WERI-Rb-1 (cell line): ENCODE measurements at regions not wholly inside any gene's neighbourhood (a gene's known extent, or its start where the extent isn't known, plus 50 kb on each side); places are given as distances from the start of the nearest gene placed in this dataset.

Experiments used
- DNase-seq: peaks from one replicate; pipeline ENCODE4 v3.0.0-alpha.2; 2020
- H3K27ac ChIP-seq: fragments of 250-450 bp; sonication (Bioruptor Pico); 2 replicates; pipeline ENCODE4 v1.5.1; 2020; ENCODE audit warnings: mild to moderate bottlenecking, moderate library complexity
- H3K27me3 ChIP-seq: fragments of 250-450 bp; sonication (Bioruptor Pico); 2 replicates; pipeline ENCODE4 v1.5.1; 2021; ENCODE audit warnings: mild to moderate bottlenecking, low read depth, moderate library complexity; ENCODE audit not compliant: insufficient read depth, severe bottlenecking
- H3K36me3 ChIP-seq: fragments of 250-450 bp; sonication (Bioruptor Pico); 2 replicates; pipeline ENCODE4 v1.5.1; 2020; ENCODE audit warnings: mild to moderate bottlenecking, moderate library complexity
- H3K4me3 ChIP-seq: 2 replicates; pipeline ENCODE4 v1.5.1; 2011; ENCODE audit warnings: low read depth, mild to moderate bottlenecking, control low read depth, low read length
- H3K9me3 ChIP-seq: fragments of 250-450 bp; sonication (Bioruptor Pico); 2 replicates; pipeline ENCODE4 v1.5.1; 2021; ENCODE audit warnings: mild to moderate bottlenecking, moderate library complexity; ENCODE audit not compliant: severe bottlenecking
- TF ChIP-seq, protein P1 (sequence below): IDR thresholded peaks from 2 replicates; pipeline ENCODE4 v1.5.1; 2011; ENCODE audit warnings: low read depth, mild to moderate bottlenecking, control low read depth, inconsistent platforms, low read length

DNA sequence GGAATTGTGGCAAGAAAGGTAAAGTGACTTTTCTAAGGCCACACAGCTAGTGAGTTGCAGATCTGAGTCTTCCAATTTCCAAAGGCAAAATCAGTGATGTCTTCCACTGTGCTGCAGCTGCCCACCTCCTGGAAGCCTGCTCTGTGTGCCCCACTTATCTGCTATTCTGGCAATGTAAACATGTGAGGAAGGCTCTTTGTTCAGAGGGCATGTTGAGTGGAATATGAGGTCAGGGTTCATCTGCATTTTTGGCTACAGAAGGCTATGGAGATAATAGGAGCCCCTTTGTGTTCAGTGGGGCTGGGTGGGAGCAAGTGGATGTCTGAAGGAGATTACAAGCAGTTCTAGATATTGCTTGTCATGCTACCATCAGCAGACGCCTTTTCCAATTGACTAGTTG lies 396.2 kb downstream of the BUD13 start:
- no peak for DNase-seq
- TF ChIP-seq, protein P1, sequence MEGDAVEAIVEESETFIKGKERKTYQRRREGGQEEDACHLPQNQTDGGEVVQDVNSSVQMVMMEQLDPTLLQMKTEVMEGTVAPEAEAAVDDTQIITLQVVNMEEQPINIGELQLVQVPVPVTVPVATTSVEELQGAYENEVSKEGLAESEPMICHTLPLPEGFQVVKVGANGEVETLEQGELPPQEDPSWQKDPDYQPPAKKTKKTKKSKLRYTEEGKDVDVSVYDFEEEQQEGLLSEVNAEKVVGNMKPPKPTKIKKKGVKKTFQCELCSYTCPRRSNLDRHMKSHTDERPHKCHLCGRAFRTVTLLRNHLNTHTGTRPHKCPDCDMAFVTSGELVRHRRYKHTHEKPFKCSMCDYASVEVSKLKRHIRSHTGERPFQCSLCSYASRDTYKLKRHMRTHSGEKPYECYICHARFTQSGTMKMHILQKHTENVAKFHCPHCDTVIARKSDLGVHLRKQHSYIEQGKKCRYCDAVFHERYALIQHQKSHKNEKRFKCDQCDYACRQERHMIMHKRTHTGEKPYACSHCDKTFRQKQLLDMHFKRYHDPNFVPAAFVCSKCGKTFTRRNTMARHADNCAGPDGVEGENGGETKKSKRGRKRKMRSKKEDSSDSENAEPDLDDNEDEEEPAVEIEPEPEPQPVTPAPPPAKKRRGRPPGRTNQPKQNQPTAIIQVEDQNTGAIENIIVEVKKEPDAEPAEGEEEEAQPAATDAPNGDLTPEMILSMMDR = no peak
- Histone ChIP-seq H3K4me3 (no peak overlapping the region), H3K9me3 (no peaks in the 10 kb centered on the region), H3K27me3 (no peaks in the 10 kb centered on the region), H3K36me3 (no peaks in the 10 kb centered on the region), H3K27ac (no peak overlapping the region)

DNA sequence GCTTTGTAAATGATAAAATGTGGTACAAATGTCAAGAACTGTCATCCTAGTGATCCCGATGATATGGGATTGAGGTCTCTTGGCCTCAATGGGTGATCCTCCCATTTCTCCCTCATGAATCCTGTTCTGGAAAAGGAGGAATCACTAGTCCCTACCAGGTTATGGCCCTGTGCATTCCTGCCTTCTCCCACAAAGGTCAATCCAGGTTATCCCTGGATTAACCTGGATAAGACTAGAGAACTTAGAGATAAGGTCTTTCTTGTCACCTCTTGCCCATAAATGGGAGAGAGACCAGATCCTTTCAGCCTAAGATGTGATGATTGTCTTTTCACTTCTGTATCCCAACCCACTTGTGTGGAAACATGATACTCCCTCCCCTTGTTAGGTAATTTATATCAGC lies 396.7 kb downstream of the BUD13 start:
- TF ChIP-seq, protein P1 = no peak

DNA sequence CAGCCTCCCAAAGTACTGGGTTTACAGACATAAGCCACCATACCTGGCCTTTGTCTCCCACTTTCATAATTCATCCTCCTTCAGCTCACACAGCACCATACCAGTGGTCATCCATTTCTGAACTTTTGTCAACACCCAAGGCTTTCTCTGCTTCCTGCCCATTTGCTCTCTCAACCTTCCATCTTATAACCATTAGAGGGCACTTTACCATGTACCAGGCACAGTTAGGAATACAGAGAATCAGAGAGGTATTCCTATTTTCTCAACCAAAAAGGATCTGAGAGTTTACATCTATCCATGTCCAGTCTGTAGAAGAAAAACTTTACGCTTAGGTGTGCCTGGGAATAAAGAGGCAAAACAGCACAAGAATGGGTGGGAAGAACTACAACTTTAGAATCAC lies 397.6 kb downstream of the BUD13 start:
- Histone ChIP-seq H3K9me3 (no peaks in the 10 kb centered on the region), H3K36me3 (no peaks in the 10 kb centered on the region), H3K4me3 (no peak overlapping the region), H3K27ac (no peak overlapping the region), H3K27me3 (no peaks in the 10 kb centered on the region)
- no peak for DNase-seq
- TF ChIP-seq, protein P1 = no peak; the same call in 1 of the 2 replicates

More for the DNA sequence above, 396.7 kb downstream of the BUD13 start:
- Histone ChIP-seq H3K27ac (no peak overlapping the region), H3K27me3 (no peaks in the 10 kb centered on the region), H3K36me3 (no peaks in the 10 kb centered on the region), H3K4me3 (no peak overlapping the region), H3K9me3 (no peaks in the 10 kb centered on the region)
- no peak for DNase-seq

DNA sequence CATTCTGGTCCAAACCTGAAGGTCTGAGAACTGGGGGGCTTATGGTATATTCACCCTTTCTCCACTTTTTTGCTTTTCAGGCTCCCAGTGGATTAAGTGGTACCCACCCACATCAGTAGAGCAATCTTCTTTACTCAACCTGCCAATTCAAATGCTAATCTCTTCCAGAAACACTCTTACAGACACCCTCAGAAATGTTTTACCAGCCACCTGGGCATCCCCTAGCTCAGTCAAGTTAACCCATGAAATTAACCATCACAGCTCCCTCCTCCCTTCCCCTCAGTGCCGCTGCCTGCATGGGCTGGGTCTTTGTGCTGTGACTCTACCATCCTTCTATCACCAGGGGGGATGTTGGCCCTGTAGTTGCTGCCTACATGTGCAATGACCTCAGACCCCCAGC lies 398.7 kb downstream of the BUD13 start:
- DNase-seq = no peak
- Histone ChIP-seq H3K27ac (no peak overlapping the region), H3K27me3 (no peaks in the 10 kb centered on the region), H3K9me3 (no peaks in the 10 kb centered on the region), H3K4me3 (no peak overlapping the region), H3K36me3 (no peaks in the 10 kb centered on the region)
- TF ChIP-seq, protein P1 = no peak

DNA sequence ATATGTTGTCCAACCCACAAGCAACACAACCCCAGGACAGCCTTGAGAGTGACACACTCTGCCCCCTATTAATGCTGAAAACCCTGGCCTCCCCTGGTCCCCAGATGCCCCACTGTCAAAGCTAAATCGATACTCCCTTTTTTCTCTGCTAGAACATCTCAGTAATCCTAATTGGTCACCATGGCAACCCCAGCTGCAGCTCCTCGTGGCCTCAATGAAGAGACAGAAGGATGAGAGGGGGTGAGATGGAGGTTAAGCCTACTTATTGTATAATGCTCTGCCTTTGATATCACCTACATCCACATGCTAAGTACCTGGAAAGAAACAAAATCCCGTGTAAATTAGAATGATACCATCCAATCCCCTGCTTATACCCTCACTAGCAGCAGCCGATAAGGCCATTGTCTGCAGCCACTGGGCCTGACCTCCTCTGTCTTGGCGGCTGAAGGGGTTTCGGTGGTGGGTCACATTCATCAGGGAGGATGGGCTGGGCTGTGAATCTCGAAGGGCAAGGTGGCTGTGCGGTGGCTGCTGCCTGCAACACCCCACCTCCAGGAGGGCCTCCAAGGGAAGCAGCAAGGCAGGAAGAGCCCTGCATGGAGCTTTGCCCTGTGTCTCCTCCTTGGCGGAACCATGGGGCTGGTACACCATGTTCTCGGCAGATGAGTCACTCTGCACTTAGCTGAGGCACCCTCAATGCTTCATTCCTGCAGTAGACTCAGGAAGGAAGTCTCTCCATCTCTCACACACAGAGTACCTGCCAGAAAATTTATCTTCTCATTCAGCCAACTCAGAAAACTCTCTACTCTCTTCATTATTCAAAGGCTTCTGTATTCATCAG lies 399.5 kb downstream of the BUD13 start:
- TF ChIP-seq, protein P1 = no peak
- peak; percentile 94 for DNase-seq
- Histone ChIP-seq H3K27ac (peak overlapping the region; percentile 37), H3K9me3 (no peaks in the 10 kb centered on the region), H3K27me3 (no peaks in the 10 kb centered on the region), H3K36me3 (no peaks in the 10 kb centered on the region), H3K4me3 (no peak overlapping the region)
